ENCODE measurements at regions not wholly inside any gene's neighbourhood (a gene's known extent, or its start where the extent isn't known, plus 50 kb on each side); places are given as distances from the start of the nearest gene placed in this dataset.

- Mint-ChIP-seq H3K27me3 (ENCODE audit: unreplicated experiment) (no peaks in the 10 kb centered on the region), H3K9me3 (ENCODE audit: unreplicated experiment) (no peaks in the 10 kb centered on the region), H3K36me3 (ENCODE audit: unreplicated experiment) (no peaks in the 10 kb centered on the region), H3K27ac (ENCODE audit: unreplicated experiment) (no peak overlapping the region), H3K4me1 (ENCODE audit: unreplicated experiment) (no peaks in the 10 kb centered on the region), H3K4me3 (ENCODE audit: unreplicated experiment) (no peak overlapping the region)
- no peak for TF ChIP-seq CTCF (IDR thresholded peaks at IDR 0.05)
- DNase-seq (ENCODE audit: extremely low spot score, unreplicated experiment), result no peak
These were observed 433.0 kb downstream of the PCDH10 start for GRCh38 chr4:133581996-133582619.

- H3K9me3 Mint-ChIP-seq (ENCODE audit: unreplicated experiment), result no peaks in the 10 kb centered on the region
- peaks cover 3% of the 10 kb centered on the region for H3K27me3 Mint-ChIP-seq (ENCODE audit: unreplicated experiment)
- H3K27ac Mint-ChIP-seq (ENCODE audit: unreplicated experiment), result no peak overlapping the region
- TF ChIP-seq CTCF (IDR thresholded peaks at IDR 0.05), result no peak
- no peaks in the 10 kb centered on the region for H3K36me3 Mint-ChIP-seq (ENCODE audit: unreplicated experiment)
- H3K4me3 Mint-ChIP-seq (ENCODE audit: unreplicated experiment), result no peak overlapping the region
- H3K4me1 Mint-ChIP-seq (ENCODE audit: unreplicated experiment), result no peaks in the 10 kb centered on the region
- no peak for DNase-seq (ENCODE audit: extremely low spot score, unreplicated experiment)
These were observed 425.2 kb downstream of the PCDH10 start for GRCh38 chr4:133574248-133574647.

GRCh38 chr4:133565379-133565778 is 416.3 kb downstream of the PCDH10 start:
- peak overlapping the region; percentile 36 for H3K4me3 Mint-ChIP-seq (ENCODE audit: unreplicated experiment)

GRCh38 chr4:133559987-133560386 is 410.9 kb downstream of the PCDH10 start:
- no peak overlapping the region for H3K4me3 Mint-ChIP-seq (ENCODE audit: unreplicated experiment)
- H3K9me3 Mint-ChIP-seq (ENCODE audit: unreplicated experiment), result no peaks in the 10 kb centered on the region
- DNase-seq (ENCODE audit: extremely low spot score, unreplicated experiment), result no peak
- H3K27me3 Mint-ChIP-seq (ENCODE audit: unreplicated experiment), result no peaks in the 10 kb centered on the region
- H3K4me1 Mint-ChIP-seq (ENCODE audit: unreplicated experiment), result peaks cover 2% of the 10 kb centered on the region
- no peak overlapping the region for H3K27ac Mint-ChIP-seq (ENCODE audit: unreplicated experiment)
- no peaks in the 10 kb centered on the region for H3K36me3 Mint-ChIP-seq (ENCODE audit: unreplicated experiment)
- no peak for TF ChIP-seq CTCF (IDR thresholded peaks at IDR 0.05)

More at GRCh38 chr4:133565379-133565778, 416.3 kb downstream of the PCDH10 start:
- Mint-ChIP-seq H3K4me1 (ENCODE audit: unreplicated experiment) (peaks cover 9% of the 10 kb centered on the region), H3K9me3 (ENCODE audit: unreplicated experiment) (no peaks in the 10 kb centered on the region), H3K36me3 (ENCODE audit: unreplicated experiment) (no peaks in the 10 kb centered on the region), H3K27me3 (ENCODE audit: unreplicated experiment) (no peaks in the 10 kb centered on the region), H3K27ac (ENCODE audit: unreplicated experiment) (peak overlapping the region; percentile 24)
- no peak for TF ChIP-seq CTCF (IDR thresholded peaks at IDR 0.05)
- no peak for DNase-seq (ENCODE audit: extremely low spot score, unreplicated experiment)

GRCh38 chr4:133555671-133556070 is 406.6 kb downstream of the PCDH10 start:
- Mint-ChIP-seq H3K4me3 (ENCODE audit: unreplicated experiment) (no peak overlapping the region), H3K4me1 (ENCODE audit: unreplicated experiment) (no peaks in the 10 kb centered on the region), H3K27ac (ENCODE audit: unreplicated experiment) (no peak overlapping the region), H3K9me3 (ENCODE audit: unreplicated experiment) (no peaks in the 10 kb centered on the region), H3K36me3 (ENCODE audit: unreplicated experiment) (no peaks in the 10 kb centered on the region), H3K27me3 (ENCODE audit: unreplicated experiment) (no peaks in the 10 kb centered on the region)
- DNase-seq (ENCODE audit: extremely low spot score, unreplicated experiment), result no peak
- TF ChIP-seq CTCF (IDR thresholded peaks at IDR 0.05), result no peak

All from osteocyte (in vitro differentiated cells).